Kidney (tissue), 13 donors: ENCODE measurements at regions not wholly inside any gene's neighbourhood (a gene's known extent, or its start where the extent isn't known, plus 50 kb on each side); places are given as distances from the start of the nearest gene placed in this dataset.
A peak's percentile ranks its signal among the peaks of the same experiment; 100 is the strongest.

ENCODE experiments used
- DNase-seq, 5 donors: peaks; one replicate each; pipeline ENCODE4 v3.0.0-alpha.2; 2013 to 2020
- FAIRE-seq: peaks from 2 replicates; lab custom pipeline; 2012; peaks lifted over from hg19 to GRCh38; lab: Jason Lieb, UNC
- H3K27ac ChIP-seq, 2 donors: one replicate each; pipeline ENCODE4 v1.7.0; 2013; ENCODE audit warnings: low read depth in 2 of 2, low read length in 2 of 2, inconsistent platforms in 1 of 2
- H3K27me3 ChIP-seq: one replicate; pipeline ENCODE4 v1.7.1; 2013; ENCODE audit warnings: low read length, inconsistent platforms; ENCODE audit not compliant: control insufficient read depth, insufficient read depth
- H3K36me3 ChIP-seq, 3 donors: one replicate each; pipeline versions ENCODE4 v1.7.0 to v1.7.1; 2013; ENCODE audit warnings: low read length in 3 of 3, control low read depth in 1 of 3, inconsistent platforms in 1 of 3; ENCODE audit not compliant: insufficient read depth in 3 of 3, control insufficient read depth in 2 of 3
- H3K4me1 ChIP-seq, 3 donors: one replicate each; pipeline versions ENCODE4 v1.7.0 to v1.7.1; 2013; ENCODE audit warnings: low read length in 3 of 3, inconsistent platforms in 1 of 3, low read depth in 1 of 3; ENCODE audit not compliant: control insufficient read depth in 2 of 3, insufficient read depth in 2 of 3
- H3K4me3 ChIP-seq, 3 donors: one replicate each; pipeline versions ENCODE4 v1.7.0 to v1.8.1; 2013; ENCODE audit warnings: low read length in 3 of 3, control low read depth in 1 of 3, inconsistent platforms in 1 of 3
- H3K9ac ChIP-seq, 3 donors: one replicate each; pipeline versions ENCODE4 v1.7.0 to v1.7.1; 2013; ENCODE audit warnings: low read length in 3 of 3, control low read depth in 1 of 3, inconsistent platforms in 1 of 3
- H3K9me3 ChIP-seq, 3 donors: one replicate each; pipeline versions ENCODE4 v1.7.0 to v1.7.1; 2013; ENCODE audit warnings: low read length in 3 of 3, control low read depth in 1 of 3, inconsistent platforms in 1 of 3; ENCODE audit not compliant: control insufficient read depth in 2 of 3, insufficient read depth in 1 of 3
- intact Hi-C: fragments of 100-400 bp; cut with DNase I; formaldehyde crosslinking; loops from one replicate; pipeline ENCODE4 v1.11.1; 2022
- TF ChIP-seq, protein P1 (sequence below): IDR thresholded peaks from 3 replicates; pipeline ENCODE4 v1.5.1; 2012; ENCODE audit warnings: mild to moderate bottlenecking, moderate library complexity, borderline replicate concordance; ENCODE audit not compliant: insufficient read depth; ENCODE audit errors: extremely low read depth
- donor health status: control.
- donor health status: control.
- donor health status: control.
- donor health status: control.
- donor health status: control.
- donor health status: DM: yes; HTN: yes; CAD: no.
- donor health status: Normal renal cell carcinoma (clear cell type).

DNA sequence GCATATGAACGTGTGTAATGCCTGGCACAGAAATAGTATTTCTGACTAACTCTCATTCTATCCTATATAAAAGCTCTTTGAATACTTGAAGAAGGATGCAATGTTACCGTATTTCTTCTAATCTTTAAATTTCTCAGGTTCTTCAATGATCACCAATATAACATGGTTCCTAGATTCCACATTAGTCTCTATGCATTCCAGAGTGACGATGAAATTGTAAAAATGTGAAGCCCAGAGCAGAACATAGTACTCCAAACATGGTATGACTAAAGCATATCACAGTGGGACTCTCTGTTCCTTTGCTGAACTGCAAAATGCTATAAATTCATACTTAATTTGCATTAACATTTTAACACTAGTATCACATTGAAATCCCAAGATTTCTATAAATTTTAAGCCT, 877.6 kb upstream of the CHORDC1 start:
- Histone ChIP-seq H3K36me3 (no peaks in the 10 kb centered on the region), H3K27me3 (no peaks in the 10 kb centered on the region), H3K9ac (no peak overlapping the region), H3K9me3 (no peaks in the 10 kb centered on the region), H3K4me1 (no peaks in the 10 kb centered on the region), H3K4me3 (no peak overlapping the region), H3K27ac (no peak overlapping the region)
- no peak for FAIRE-seq
- no peak for DNase-seq
- TF ChIP-seq, protein P1, sequence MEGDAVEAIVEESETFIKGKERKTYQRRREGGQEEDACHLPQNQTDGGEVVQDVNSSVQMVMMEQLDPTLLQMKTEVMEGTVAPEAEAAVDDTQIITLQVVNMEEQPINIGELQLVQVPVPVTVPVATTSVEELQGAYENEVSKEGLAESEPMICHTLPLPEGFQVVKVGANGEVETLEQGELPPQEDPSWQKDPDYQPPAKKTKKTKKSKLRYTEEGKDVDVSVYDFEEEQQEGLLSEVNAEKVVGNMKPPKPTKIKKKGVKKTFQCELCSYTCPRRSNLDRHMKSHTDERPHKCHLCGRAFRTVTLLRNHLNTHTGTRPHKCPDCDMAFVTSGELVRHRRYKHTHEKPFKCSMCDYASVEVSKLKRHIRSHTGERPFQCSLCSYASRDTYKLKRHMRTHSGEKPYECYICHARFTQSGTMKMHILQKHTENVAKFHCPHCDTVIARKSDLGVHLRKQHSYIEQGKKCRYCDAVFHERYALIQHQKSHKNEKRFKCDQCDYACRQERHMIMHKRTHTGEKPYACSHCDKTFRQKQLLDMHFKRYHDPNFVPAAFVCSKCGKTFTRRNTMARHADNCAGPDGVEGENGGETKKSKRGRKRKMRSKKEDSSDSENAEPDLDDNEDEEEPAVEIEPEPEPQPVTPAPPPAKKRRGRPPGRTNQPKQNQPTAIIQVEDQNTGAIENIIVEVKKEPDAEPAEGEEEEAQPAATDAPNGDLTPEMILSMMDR = no peak
- intact Hi-C loops = no loop called here

DNA sequence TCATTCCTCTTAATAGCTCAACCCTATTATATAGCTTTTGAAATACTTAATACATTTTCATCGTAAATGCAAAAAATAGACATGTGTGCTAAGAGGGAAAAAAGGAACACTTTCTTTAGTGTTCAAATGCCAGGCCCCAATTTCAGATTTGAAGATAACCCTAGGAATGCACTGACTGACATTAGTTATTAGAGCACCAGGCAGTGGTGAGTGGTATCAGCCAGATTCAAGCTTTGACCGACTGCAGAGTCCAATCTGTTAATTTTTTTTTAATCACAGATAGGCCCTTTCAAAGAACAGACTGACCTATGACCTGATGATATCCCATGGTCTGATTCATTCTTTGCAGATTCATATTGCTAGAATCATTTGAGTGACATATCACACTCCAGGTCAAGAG, 874.2 kb upstream of the CHORDC1 start:
- Histone ChIP-seq H3K27me3 (no peaks in the 10 kb centered on the region), H3K4me1 (no peaks in the 10 kb centered on the region), H3K36me3 (no peaks in the 10 kb centered on the region), H3K9ac (no peak overlapping the region), H3K27ac (no peak overlapping the region), H3K9me3 (no peaks in the 10 kb centered on the region), H3K4me3 (no peak overlapping the region)
- DNase-seq (no peak), FAIRE-seq (no peak)
- TF ChIP-seq, protein P1 = no peak
- intact Hi-C loops = no loop called here

DNA sequence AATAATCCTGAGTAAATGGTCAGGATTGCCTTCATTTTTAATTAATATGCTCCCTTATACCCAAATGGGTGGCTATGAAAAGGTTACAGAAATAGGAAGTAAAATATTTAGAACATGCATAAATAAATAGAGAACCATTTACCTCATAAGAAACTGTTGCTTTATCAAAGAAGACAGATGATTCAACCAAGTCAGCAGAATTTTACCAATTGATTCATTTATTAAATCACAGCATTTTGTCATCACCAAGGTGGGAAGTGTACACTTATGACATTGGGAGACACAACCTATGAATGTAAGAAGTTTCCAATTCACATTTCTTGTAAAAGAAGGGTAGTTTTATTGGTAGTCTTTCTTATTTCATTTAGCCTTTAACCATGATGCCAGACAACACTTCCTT, 870.3 kb upstream of the CHORDC1 start:
- Histone ChIP-seq H3K36me3 (no peaks in the 10 kb centered on the region), H3K4me1 (no peaks in the 10 kb centered on the region), H3K27me3 (no peaks in the 10 kb centered on the region), H3K27ac (no peak overlapping the region), H3K9me3 (no peaks in the 10 kb centered on the region), H3K9ac (no peak overlapping the region), H3K4me3 (no peak overlapping the region)
- TF ChIP-seq, protein P1 = no peak
- FAIRE-seq (no peak), DNase-seq (no peak)
- intact Hi-C loops = no loop called here

DNA sequence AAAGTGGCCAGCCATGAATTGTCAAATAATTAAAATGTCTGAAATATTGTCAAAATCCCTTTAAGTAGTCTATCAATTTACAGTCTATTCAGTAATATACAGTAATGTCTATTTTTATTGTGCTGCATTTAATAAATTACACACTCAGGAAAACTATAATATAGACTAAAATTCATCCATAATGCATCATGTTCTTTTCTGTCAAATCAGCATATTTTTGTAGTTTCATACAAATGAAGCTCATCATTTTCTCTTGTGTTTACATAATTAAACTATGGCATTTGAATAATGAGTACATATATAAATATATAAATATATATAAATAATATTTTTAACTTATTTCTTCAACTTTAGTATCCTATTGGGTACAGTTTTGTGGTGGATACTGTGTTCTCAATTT, 868.7 kb upstream of the CHORDC1 start:
- peak; percentile 3 for FAIRE-seq
- TF ChIP-seq, protein P1 = no peak
- H3K4me3 ChIP-seq = no peak overlapping the region

More for the DNA sequence above, 868.7 kb upstream of the CHORDC1 start:
- intact Hi-C loops = no loop called here
- DNase-seq = no peak
- no peaks in the 10 kb centered on the region for H3K9me3 ChIP-seq
- H3K4me1 ChIP-seq = no peaks in the 10 kb centered on the region
- no peak overlapping the region for H3K27ac ChIP-seq
- no peaks in the 10 kb centered on the region for H3K36me3 ChIP-seq
- no peaks in the 10 kb centered on the region for H3K27me3 ChIP-seq
- H3K9ac ChIP-seq = no peak overlapping the region
